OCI-LY3 (cell line): ENCODE measurements at regions not wholly inside any gene's neighbourhood (a gene's known extent, or its start where the extent isn't known, plus 50 kb on each side); places are given as distances from the start of the nearest gene placed in this dataset.

Source experiments
- CTCF ChIP-seq: fragments of 200-600, 300-600 bp; sonication (generic); IDR thresholded peaks from 2 replicates; pipeline ENCODE4 v1.5.1; 2014; ENCODE audit warnings: antibody characterized with exemption, low read length, low read depth
- EZH2phosphoT487 ChIP-seq: fragments of 200-600 bp; shearing (Covaris generic); IDR thresholded peaks from 2 replicates; pipeline ENCODE4 v1.6.1; 2018; ENCODE audit warnings: antibody characterized with exemption, mixed run types, low read depth

- TF ChIP-seq CTCF: no peak
- TF ChIP-seq EZH2phosphoT487: no peak
Measured at GRCh38 chr13:37495046-37495445, 103.5 kb downstream of the POSTN start.
